ENCODE measurements at regions not wholly inside any gene's neighbourhood (a gene's known extent, or its start where the extent isn't known, plus 50 kb on each side); places are given as distances from the start of the nearest gene placed in this dataset.

- TF ChIP-seq CTCF (conservative IDR thresholded peaks at IDR 0.05; ENCODE audit: low read length): no peak
- TF ChIP-seq EZH2phosphoT487 (IDR thresholded peaks at IDR 0.05; ENCODE audit: borderline replicate concordance): no peak
Measured at GRCh38 chr13:72199640-72200039, 332.6 kb upstream of the DACH1 start.

All from Loucy (cell line).